NCI-H146 (cell line): ENCODE measurements at regions not wholly inside any gene's neighbourhood (a gene's known extent, or its start where the extent isn't known, plus 50 kb on each side); places are given as distances from the start of the nearest gene placed in this dataset.
"Not testable (repeated sequence)": the region's sequence is repeated elsewhere in the genome, so short reads cannot be mapped to it uniquely, and the experiment has no call there.

Experiments used
- DNase-seq: peaks from one replicate; lab custom pipeline; 2025; lab: John Stamatoyannopoulos, UW

DNA sequence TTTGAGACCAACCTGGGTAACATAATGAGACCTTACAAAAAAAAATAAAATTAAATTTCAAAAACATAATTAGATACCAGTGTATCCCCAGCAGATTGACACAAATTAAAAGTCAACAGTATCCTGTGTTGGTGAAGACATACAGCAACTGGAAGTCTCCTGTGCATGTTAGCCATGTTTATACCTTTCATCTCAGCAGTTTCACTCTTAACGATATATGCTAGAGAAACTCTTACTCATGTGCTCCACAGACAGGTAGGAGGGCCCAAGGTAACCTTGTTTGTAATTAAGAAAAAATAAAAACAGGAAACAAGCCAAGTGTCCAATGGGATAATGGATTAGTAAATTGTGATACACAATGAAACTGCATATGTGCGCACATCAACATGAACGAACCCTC, 50.1 kb upstream of the N4BP3 start:
- no peak for DNase-seq

DNA sequence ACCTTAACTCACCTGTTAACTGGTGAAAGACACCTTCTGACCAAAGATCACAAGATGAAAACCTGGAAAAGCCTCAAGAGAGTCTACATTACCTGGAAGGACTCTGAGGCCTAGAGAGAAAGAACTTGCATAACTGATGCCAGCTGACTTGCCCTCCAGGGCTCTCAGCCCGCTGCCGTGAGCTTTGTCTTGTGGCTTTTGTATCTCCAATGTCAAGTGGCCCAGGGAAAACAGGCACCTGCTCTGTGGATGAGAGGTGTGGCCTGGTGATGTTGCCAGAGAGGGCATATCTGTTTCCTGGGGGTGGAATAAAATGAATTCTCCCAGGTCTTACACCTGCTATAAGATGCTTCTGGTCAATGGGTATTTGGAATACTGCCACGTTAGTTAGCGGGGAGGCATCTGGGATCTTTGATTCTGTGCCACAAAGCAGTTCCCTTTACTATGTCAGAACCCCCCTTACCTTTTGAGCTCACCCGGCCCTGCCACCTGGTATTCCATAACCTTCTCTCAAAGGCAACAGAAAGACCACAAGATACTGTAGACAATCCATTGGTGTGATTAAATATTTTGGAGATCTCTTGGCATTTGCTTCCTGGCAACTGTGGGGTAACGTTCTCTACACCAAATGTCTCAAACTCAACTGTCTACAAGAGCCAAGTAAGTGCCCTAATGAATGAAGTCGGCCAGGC, 54.9 kb upstream of the N4BP3 start:
- peak; percentile 35 for DNase-seq

DNA sequence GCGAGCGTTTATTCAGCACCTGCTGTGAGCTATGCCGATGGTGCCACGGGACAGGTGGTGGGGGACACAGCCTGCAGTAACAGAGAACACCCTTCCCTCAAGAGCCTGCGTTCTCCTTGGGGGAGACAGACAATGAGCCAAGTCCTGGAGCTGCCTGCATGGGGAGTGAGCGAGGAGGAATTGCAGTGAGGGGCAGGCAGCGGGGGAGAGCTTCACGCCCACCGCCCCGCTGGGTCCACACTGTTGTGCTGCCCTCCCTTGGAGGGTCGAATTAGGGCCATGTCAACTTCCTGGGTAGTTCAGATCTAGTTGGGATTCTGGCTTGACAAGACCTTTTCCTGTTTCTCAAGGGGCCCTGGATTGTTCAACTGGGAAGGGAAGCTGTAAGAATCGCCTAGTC, 55.5 kb upstream of the N4BP3 start:
- DNase-seq = no peak

DNA sequence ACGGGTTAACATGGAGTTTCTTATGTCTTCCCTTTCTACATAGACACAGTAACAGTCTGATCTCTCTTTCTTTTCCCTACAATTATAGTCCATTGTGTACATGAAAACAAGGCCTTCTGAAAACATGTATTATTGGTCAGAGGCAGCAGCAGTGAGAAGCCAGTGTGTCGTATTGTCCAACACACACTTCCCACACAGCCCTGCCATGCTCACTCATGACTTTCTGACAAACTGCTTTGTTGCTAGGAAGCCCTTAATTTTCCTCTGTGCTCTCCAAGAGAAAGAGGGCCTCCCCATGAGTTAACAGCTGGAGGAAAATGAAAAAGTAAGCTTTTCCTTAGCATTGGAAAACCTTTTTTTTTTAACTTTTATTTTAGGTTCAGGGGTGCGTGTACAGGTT, 56.4 kb upstream of the N4BP3 start:
- no peak for DNase-seq

DNA sequence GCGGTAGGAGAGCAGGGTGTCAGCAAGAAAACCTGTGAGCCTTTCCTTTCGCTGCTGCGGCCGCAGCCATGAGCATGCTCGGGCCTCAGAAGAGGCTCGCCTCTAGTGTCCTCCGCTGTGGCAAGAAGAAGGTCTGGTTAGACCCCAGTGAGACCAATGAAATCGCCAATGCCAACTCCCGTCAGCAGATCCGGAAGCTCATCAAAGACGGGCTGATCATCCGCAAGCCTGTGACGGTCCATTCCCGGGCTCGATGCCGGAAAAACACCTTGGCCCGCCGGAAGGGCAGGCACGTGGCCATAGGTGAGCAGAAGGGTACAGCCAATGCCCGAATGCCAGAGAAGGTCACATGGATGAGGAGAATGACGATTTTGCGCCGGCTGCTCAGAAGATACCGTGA, 57.8 kb upstream of the N4BP3 start:
- DNase-seq = not testable (repeated sequence)

DNA sequence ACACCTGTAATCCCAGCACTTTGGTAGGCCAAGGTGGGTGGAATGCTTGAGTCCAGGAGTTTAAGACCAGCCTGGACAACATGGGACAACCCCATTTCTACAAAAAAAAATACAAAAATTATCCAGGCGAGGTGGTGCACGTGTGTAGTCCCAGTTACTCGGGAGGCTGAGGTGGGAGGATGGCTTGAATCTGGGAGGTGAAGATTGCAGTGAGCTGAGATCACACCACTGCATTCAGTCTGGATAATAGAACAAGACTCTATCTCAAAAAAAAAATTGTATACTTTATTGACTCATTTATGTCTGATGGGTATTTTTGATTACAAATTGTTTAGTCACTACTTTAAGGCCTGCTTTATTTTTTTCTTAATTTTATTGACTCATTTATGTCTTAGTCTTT, 56.0 kb upstream of the PROP1 start:
- not testable (repeated sequence) for DNase-seq

DNA sequence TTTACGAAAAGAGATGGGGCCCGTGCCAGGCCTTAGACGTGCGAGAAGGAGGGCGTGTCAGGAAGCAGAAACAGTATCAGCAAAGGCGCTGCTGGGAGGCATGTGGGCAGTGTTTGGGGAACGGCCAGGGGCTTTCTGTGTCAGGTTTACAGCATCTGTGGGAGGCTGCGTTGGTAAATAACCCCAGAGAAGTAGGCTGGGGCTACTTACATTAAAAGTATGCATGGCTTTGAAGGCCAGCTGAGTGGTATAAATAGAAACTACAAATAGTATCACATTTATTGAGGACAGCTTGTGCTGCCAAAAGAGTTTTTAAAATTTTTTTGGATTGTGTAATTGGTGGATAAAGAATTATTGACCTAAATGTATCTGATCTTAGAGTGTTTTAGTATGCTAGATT, 54.8 kb upstream of the PROP1 start:
- not testable (repeated sequence) for DNase-seq

DNA sequence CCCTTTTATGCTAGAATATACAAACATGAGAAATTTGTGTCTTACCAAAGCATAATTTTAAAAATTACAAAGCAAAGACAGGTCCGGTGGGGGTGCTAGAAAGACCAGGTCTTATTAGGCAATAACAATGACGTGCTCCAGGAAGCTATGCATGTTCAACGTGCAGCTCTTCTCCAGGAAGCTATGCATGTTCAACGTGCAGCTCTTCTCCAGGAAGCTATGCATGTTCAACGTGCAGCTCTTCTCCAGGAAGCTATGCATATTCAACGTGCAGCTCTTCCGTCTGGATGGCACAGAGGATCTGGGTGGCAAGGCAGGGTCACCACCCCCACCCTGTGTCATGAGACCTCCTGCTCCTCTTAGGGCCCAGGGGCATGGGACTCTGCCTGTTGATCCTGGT, 51.9 kb upstream of the PROP1 start:
- DNase-seq = not testable (repeated sequence)

DNA sequence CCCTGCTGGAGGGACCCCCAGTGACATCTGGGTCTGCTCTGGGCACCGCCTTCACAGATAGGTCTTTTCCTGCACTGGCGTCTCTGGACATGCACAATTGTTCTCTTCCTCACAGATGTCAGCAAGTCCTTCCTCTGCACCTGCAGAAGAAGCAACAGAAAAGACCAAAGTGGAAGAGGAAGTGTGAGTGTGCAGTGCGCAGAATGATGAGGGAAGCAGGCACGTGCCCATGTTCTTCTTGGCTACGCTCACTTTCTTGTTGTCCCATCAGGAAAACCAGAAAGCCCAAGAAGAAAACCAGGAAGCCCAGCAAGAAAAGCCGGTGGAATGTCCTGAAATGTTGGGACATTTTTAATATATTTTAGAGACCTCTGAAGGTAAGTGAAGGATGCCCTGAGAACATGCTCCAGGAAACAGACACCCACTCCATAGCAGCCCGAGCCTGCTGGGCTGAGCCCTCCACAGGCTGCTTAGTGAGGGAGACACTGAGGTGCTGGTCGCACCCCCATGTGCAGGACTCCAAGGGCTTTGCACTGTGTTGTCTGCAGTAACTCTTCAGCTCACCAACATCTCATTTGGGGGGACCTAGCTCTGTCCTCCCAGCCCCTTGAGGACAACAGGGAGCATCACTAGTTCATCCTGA, 50.8 kb upstream of the PROP1 start:
- DNase-seq = not testable (repeated sequence)

DNA sequence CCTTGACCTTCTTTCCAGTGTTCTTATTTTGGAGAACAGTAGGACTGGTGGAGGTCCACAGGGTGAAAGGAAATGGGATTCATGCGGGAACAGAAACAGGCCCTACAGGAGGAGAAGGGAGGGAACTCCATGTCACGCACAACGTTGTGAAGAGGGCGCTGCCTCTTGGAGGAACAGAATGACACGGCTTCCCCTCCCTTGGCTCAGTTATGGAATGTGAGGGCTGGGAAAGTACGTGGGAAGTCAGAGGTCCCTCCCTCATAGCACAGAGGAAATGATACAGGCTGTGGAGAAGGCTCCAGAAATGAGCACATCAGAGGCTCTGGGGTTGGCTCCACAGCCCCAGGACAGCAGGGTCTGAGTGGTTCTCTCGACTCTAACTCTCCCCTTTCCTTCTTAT, 49.9 kb upstream of the PROP1 start:
- DNase-seq = not testable (repeated sequence)
